ENCODE measurements at regions not wholly inside any gene's neighbourhood (a gene's known extent, or its start where the extent isn't known, plus 50 kb on each side); places are given as distances from the start of the nearest gene placed in this dataset.

GRCh38 chr5:175382171-175382570 lies 61.8 kb downstream of the DRD1 start:
- no peak for TF ChIP-seq CTCF (IDR thresholded peaks at IDR 0.05; ENCODE audit: insufficient read depth, low read depth, low read length, missing control alignments)
- no peak overlapping the region for H3K4me3 ChIP-seq (ENCODE audit: low read depth, low read length)
- DNase-seq (ENCODE audit: low read depth): no peak

DNA sequence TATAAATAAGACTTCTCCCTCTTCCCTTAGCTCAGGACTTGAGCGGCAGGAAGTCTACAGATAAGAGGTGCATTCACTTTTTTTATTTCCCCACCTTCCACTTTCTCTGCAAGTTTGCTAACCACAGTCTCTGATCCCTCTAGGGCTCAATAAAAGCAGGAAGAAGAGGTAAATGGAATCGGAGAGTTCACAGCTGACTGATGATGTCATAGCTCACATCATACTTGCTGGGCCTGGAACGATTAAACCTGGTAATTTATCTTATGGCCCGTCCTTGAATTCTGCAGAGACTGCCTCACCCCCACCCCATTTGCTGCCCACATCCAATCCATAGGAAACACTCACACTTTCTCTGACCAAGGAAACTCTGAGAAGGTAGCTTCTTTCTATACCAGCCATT lies 62.9 kb downstream of the DRD1 start:
- no peak for DNase-seq (ENCODE audit: low read depth)
- no peak overlapping the region for H3K4me3 ChIP-seq (ENCODE audit: low read depth, low read length)
- TF ChIP-seq CTCF (IDR thresholded peaks at IDR 0.05; ENCODE audit: insufficient read depth, low read depth, low read length, missing control alignments): no peak

GRCh38 chr5:175380701-175381100 lies 63.3 kb downstream of the DRD1 start:
- no peak overlapping the region for H3K4me3 ChIP-seq (ENCODE audit: low read depth, low read length)
- DNase-seq (ENCODE audit: low read depth): no peak
- no peak for TF ChIP-seq CTCF (IDR thresholded peaks at IDR 0.05; ENCODE audit: insufficient read depth, low read depth, low read length, missing control alignments)

DNA sequence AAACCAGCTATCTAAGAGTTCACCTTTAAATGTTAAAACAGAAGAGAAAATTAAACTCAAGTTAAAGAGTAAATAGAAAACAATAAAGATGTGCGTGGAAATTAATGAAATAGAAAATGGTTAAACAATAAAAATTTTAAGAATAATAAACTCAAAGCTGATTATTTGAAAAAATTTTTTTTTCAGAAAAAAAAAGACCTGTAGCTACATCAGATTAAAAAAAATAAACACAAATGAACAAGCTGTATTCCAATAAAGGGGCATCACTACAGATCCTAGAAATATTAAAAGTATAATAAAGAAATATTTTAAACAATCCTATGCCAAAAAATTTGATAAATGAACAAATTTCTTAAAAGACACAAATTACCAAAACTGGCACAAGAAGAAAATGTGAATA lies 64.1 kb downstream of the DRD1 start:
- TF ChIP-seq CTCF (IDR thresholded peaks at IDR 0.05; ENCODE audit: insufficient read depth, low read depth, low read length, missing control alignments): no peak
- DNase-seq (ENCODE audit: low read depth): no peak
- H3K4me3 ChIP-seq (ENCODE audit: low read depth, low read length): no peak overlapping the region

GRCh38 chr5:175378444-175379028 lies 65.4 kb downstream of the DRD1 start:
- DNase-seq (ENCODE audit: low read depth): no peak
- no peak overlapping the region for H3K4me3 ChIP-seq (ENCODE audit: low read depth, low read length)
- no peak for TF ChIP-seq CTCF (IDR thresholded peaks at IDR 0.05; ENCODE audit: insufficient read depth, low read depth, low read length, missing control alignments)

- TF ChIP-seq CTCF (IDR thresholded peaks at IDR 0.05; ENCODE audit: insufficient read depth, low read depth, low read length, missing control alignments): no peak
- DNase-seq (ENCODE audit: low read depth): no peak
- no peak overlapping the region for H3K4me3 ChIP-seq (ENCODE audit: low read depth, low read length)
Measured at GRCh38 chr5:175377816-175378215, 66.2 kb downstream of the DRD1 start.

- no peak for TF ChIP-seq CTCF (IDR thresholded peaks at IDR 0.05; ENCODE audit: insufficient read depth, low read depth, low read length, missing control alignments)
- DNase-seq (ENCODE audit: low read depth): no peak
- no peak overlapping the region for H3K4me3 ChIP-seq (ENCODE audit: low read depth, low read length)
Measured at GRCh38 chr5:175374166-175374875, 69.7 kb downstream of the DRD1 start.

Measured in GM12865 (cell line).